HepG2 (cell line): ENCODE measurements at regions not wholly inside any gene's neighbourhood (a gene's known extent, or its start where the extent isn't known, plus 50 kb on each side); places are given as distances from the start of the nearest gene placed in this dataset.

Experiments
- ATAC-seq: fragments of 200-7000 bp; cut with Tn5 transposase; 3 replicates; pipeline ENCODE4 v1.9.1; 2020; ENCODE audit warnings: mild to moderate bottlenecking, moderate library complexity
- BruUV-seq: library from RNA; stranded (reverse); fragments of 400-500 nt; replicated peaks from 2 replicates; lab custom pipeline; 2021; lab: Mats Ljungman, UMichigan
- CTCF ChIA-PET: fragments of 300-600 bp; formaldehyde crosslinking; extraction: SDS; loops from one replicate; lab custom pipeline; 2021; ENCODE audit warnings: low total read pairs, inconsistent platforms, low intra/inter-chr PET ratio; lab: Yijun Ruan, JAX
- POLR2A ChIA-PET: fragments of 350-600 bp; sonication (Branson Sonifier 250); formaldehyde crosslinking; loops from one replicate; lab custom pipeline; 2020; ENCODE audit warnings: antibody characterized with exemption, inconsistent platforms; lab: Yijun Ruan, JAX
- DNase-seq: peaks from one replicate; pipeline ENCODE4 v3.0.0-alpha.2; 2015; ENCODE audit warnings: low spot score
- FAIRE-seq: peaks from 3 replicates; lab custom pipeline; 2011; peaks lifted over from hg19 to GRCh38; lab: Jason Lieb, UNC
- H2AFZ ChIP-seq: one replicate; pipeline ENCODE4 v1.6.1; 2011; ENCODE audit warnings: low read length, inconsistent platforms
- H3K27ac ChIP-seq: fragments of 300-600 bp; 3 replicates; pipeline ENCODE4 v1.8.0; 2011; ENCODE audit warnings: mixed run types, mild to moderate bottlenecking, mixed read lengths, low read length, inconsistent platforms; ENCODE audit not compliant: insufficient read depth; ENCODE audit errors: extremely low read length
- H3K27me3 ChIP-seq, 2 experiments: fragments of 200-600 bp in 1 of 2; 2 replicates in 1 of 2; 3 replicates in 1 of 2; pipeline versions ENCODE4 v1.6.0 to v1.8.0; 2011; ENCODE audit warnings: low read length in 2 of 2, mild to moderate bottlenecking in 2 of 2, moderate library complexity in 2 of 2, inconsistent platforms in 1 of 2; ENCODE audit not compliant: insufficient read depth in 2 of 2, control insufficient read depth in 1 of 2
- H3K36me3 ChIP-seq, 2 experiments: fragments of 200-600 bp in 1 of 2; replicated peaks in 1 of 2; 2 replicates in 1 of 2; 3 replicates in 1 of 2; pipeline versions ENCODE4 v1.5.1 to v1.8.0; 2011; ENCODE audit warnings: low read length in 2 of 2, inconsistent platforms in 1 of 2; ENCODE audit not compliant: insufficient read depth in 2 of 2, control insufficient read depth in 1 of 2
- H3K4me1 ChIP-seq: 2 replicates; pipeline ENCODE4 v1.5.1; 2012; ENCODE audit warnings: low read length, inconsistent platforms; ENCODE audit not compliant: insufficient read depth
- H3K4me2 ChIP-seq: 2 replicates; pipeline ENCODE4 v1.6.0; 2011; ENCODE audit warnings: low read depth, low read length, inconsistent platforms
- H3K4me3 ChIP-seq, 3 experiments: fragments of 200-600 bp in 1 of 3; sonication (generic), shearing (Covaris generic) in 1 of 3; replicated peaks in 1 of 3; 2 replicates each; pipeline ENCODE4 v1.5.1; 2011 to 2016; ENCODE audit warnings: low read length in 3 of 3, inconsistent platforms in 2 of 3, low read depth in 2 of 3, mild to moderate bottlenecking in 2 of 3, control low read depth in 1 of 3, mixed read lengths in 1 of 3; ENCODE audit not compliant: insufficient read depth in 1 of 3
- H3K79me2 ChIP-seq: one replicate; pipeline ENCODE4 v1.6.1; 2011; ENCODE audit warnings: low read length, inconsistent platforms; ENCODE audit not compliant: insufficient read depth
- H3K9ac ChIP-seq: 2 replicates; pipeline ENCODE4 v1.6.0; 2011; ENCODE audit warnings: mild to moderate bottlenecking, low read depth, low read length, inconsistent platforms; ENCODE audit not compliant: insufficient read depth
- H3K9me3 ChIP-seq: 2 replicates; pipeline ENCODE4 v1.5.1; 2012; ENCODE audit warnings: mild to moderate bottlenecking, low read length
- H4K20me1 ChIP-seq: 2 replicates; pipeline ENCODE4 v1.6.0; 2011; ENCODE audit warnings: inconsistent platforms, mild to moderate bottlenecking, low read length, moderate library complexity; ENCODE audit not compliant: insufficient read depth
- CBFB ChIP-seq: sonication (generic); formaldehyde crosslinking; IDR thresholded peaks from 2 replicates; pipeline ENCODE4 v1.4.0; 2020; ENCODE audit warnings: missing genetic modification reagents
- CCDC6 ChIP-seq: sonication (generic); formaldehyde crosslinking; IDR thresholded peaks from 2 replicates; pipeline ENCODE4 v1.8.1; 2022; ENCODE audit warnings: mild to moderate bottlenecking, missing genetic modification reagents, moderate library complexity
- KAT8 ChIP-seq: IDR thresholded peaks from 2 replicates; pipeline ENCODE4 v1.6.1; 2016; ENCODE audit warnings: missing genetic modification reagents, missing compliant biosample characterization
- KDM2A ChIP-seq: sonication (generic); formaldehyde crosslinking; IDR thresholded peaks from 2 replicates; pipeline ENCODE4 v1.4.0; 2020; ENCODE audit warnings: low read depth, missing genetic modification reagents, borderline replicate concordance
- MLXIP ChIP-seq: sonication (generic); formaldehyde crosslinking; IDR thresholded peaks from 2 replicates; pipeline ENCODE4 v1.9.0; 2021; ENCODE audit warnings: missing genetic modification reagents, borderline replicate concordance
- MXD3 ChIP-seq: IDR thresholded peaks from 2 replicates; pipeline ENCODE4 v1.6.1; 2016; ENCODE audit warnings: mild to moderate bottlenecking, missing biosample characterization, missing genetic modification reagents
- REXO4 ChIP-seq: sonication (generic); formaldehyde crosslinking; IDR thresholded peaks from 2 replicates; pipeline ENCODE4 v1.8.0; 2022; ENCODE audit warnings: missing genetic modification reagents, mild to moderate bottlenecking, borderline replicate concordance
- SRSF9 ChIP-seq: fragments of 200-400 bp; formaldehyde crosslinking; IDR thresholded peaks from 2 replicates; pipeline ENCODE4 v1.6.1; 2018; ENCODE audit warnings: borderline replicate concordance, mild to moderate bottlenecking, low read depth, low read length; ENCODE audit not compliant: insufficient read depth, poor library complexity, severe bottlenecking
- SYNCRIP ChIP-seq: fragments of 200-400 bp; formaldehyde crosslinking; IDR thresholded peaks from 2 replicates; pipeline ENCODE4 v1.6.1; 2018; ENCODE audit warnings: mild to moderate bottlenecking, low read depth, low read length; ENCODE audit not compliant: insufficient read depth
- TEAD2 ChIP-seq: sonication (generic); formaldehyde crosslinking; IDR thresholded peaks from 2 replicates; pipeline ENCODE4 v1.9.0; 2021; ENCODE audit warnings: missing genetic modification reagents
- ZFP1 ChIP-seq: IDR thresholded peaks from 2 replicates; pipeline ENCODE4 v1.6.1; 2016
- ZFP41 ChIP-seq: sonication (generic); formaldehyde crosslinking; IDR thresholded peaks from 2 replicates; pipeline ENCODE4 v1.4.0; 2020; ENCODE audit warnings: mild to moderate bottlenecking, missing genetic modification reagents, borderline replicate concordance
- ZNF3 ChIP-seq: IDR thresholded peaks from 2 replicates; pipeline ENCODE4 v1.7.0; 2017; ENCODE audit warnings: inconsistent platforms
- ZNF546 ChIP-seq: sonication (generic); formaldehyde crosslinking; conservative IDR thresholded peaks from 2 replicates; pipeline ENCODE4 v1.8.1; 2023; ENCODE audit warnings: mild to moderate bottlenecking, missing genetic modification reagents
- ZNF83 ChIP-seq: sonication (generic); formaldehyde crosslinking; IDR thresholded peaks from 2 replicates; pipeline ENCODE4 v1.4.0; 2020; ENCODE audit warnings: missing genetic modification reagents, mild to moderate bottlenecking, borderline replicate concordance
- ZNF883 ChIP-seq: sonication (generic); formaldehyde crosslinking; IDR thresholded peaks from 2 replicates; pipeline ENCODE4 v1.5.1; 2020; ENCODE audit warnings: mild to moderate bottlenecking, missing genetic modification reagents; ENCODE audit errors: not compliant biosample characterization
- WGBS: methylation state at CpG from one replicate; pipeline ENCODE4 v1.1.6; 2017; ENCODE audit warnings: low lambda C conversion rate; 5-methylcytosine and 5-hydroxymethylcytosine counted together
- in situ Hi-C: cut with HindIII; loops from 2 replicates; pipeline ENCODE4 v1.10.0; 2017; ENCODE audit warnings: low pct_unique_long_range_greater_than_20kb; ENCODE audit not compliant: extremely low pct_ligation_motif_present
- intact Hi-C: fragments of 100-400 bp; cut with micrococcal nuclease; formaldehyde crosslinking; loops from one replicate; pipeline ENCODE4 v1.10.0; 2022; ENCODE audit not compliant: unreplicated experiment

DNA sequence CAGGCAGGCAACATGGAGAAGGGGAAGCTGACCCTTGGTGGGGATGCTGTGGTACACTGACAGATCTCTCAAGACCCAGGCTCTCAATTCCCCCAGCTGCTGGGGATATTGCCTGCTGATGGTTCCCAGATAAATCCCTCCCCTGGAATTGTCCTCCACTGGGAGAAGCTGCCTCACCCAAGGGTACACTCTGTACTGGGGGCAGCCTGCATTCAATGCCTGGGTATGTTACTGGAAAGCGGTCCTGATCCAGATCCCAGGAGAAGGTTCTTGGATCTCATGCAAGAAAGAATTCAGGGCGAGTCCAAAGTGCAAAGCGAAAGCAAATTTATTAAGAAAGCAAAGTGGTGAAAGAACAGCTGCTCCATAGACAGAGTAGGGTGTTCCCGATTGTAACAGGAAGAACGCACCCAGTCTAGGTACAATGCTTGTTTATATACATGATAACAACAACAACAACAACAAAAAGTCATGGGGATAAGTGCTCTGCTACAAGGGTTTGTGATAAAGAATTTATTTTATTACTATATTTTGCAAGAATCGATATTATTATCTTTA lies 591.5 kb upstream of the ADAMTS9 start:
- WGBS, result 17% methylated on average over 6 of the region's 6 CpGs
- H3K9ac ChIP-seq, result no peak overlapping the region
- no peaks in the 10 kb centered on the region for H3K9me3 ChIP-seq
- no peaks in the 10 kb centered on the region for H4K20me1 ChIP-seq
- no peak overlapping the region for H3K4me3 ChIP-seq
- ChIA-PET CTCF (no interaction called here), POLR2A (no interaction called here)
- no peak overlapping the region for H3K27ac ChIP-seq
- 0 out of 2 replicates have a peak, but pooled peaks cover under 1% of the 10 kb centered on the region for H3K4me1 ChIP-seq
- intact Hi-C loops (no loop called here), in situ Hi-C loops (no loop called here)
- DNase-seq (no peak), ATAC-seq (no peak), FAIRE-seq (no peak)
- no peaks in the 10 kb centered on the region for H3K79me2 ChIP-seq
- TF ChIP-seq MLXIP (CRISPR knock-in tag), result no peak
- TF ChIP-seq ZNF3 (CRISPR knock-in tag), result no peak
- no peak for TF ChIP-seq SYNCRIP
- no peak for TF ChIP-seq ZNF83 (CRISPR knock-in tag)
- TF ChIP-seq SRSF9, result no peak
- no peak for TF ChIP-seq ZNF546 (CRISPR knock-in tag)
- TF ChIP-seq CBFB (CRISPR knock-in tag), result no peak
- no peak for TF ChIP-seq CCDC6 (CRISPR knock-in tag)
- TF ChIP-seq KDM2A (CRISPR knock-in tag), result no peak
- TF ChIP-seq KAT8 (CRISPR knock-in tag), result no peak
- TF ChIP-seq ZNF883, result no peak
- no peak for TF ChIP-seq MXD3 (CRISPR knock-in tag)
- no peak for TF ChIP-seq REXO4
- TF ChIP-seq TEAD2, result no peak
- TF ChIP-seq ZFP1, result no peak
- TF ChIP-seq ZFP41 (CRISPR knock-in tag), result no peak
- no TSS peak for BruUV-seq
- H3K36me3 ChIP-seq, result no peaks in the 10 kb centered on the region
- no peak overlapping the region for H3K4me2 ChIP-seq
- no peaks in the 10 kb centered on the region for H3K27me3 ChIP-seq
- H2AFZ ChIP-seq, result no peak overlapping the region
